SK-N-SH (cell line): ENCODE measurements at regions not wholly inside any gene's neighbourhood (a gene's known extent, or its start where the extent isn't known, plus 50 kb on each side); places are given as distances from the start of the nearest gene placed in this dataset.

Source experiments
- CTCF ChIA-PET: fragments of 300-600, 350-600 bp; formaldehyde crosslinking; extraction: SDS; loops from one replicate; lab custom pipeline; 2021; lab: Yijun Ruan, JAX
- POLR2A ChIA-PET: fragments of 350-600 bp; sonication (Branson Sonifier 250); formaldehyde crosslinking; extraction: SDS; loops from one replicate; lab custom pipeline; 2020; ENCODE audit warnings: antibody characterized with exemption, inconsistent platforms; lab: Yijun Ruan, JAX
- DNase-seq: peaks from one replicate; pipeline ENCODE4 v3.0.0; 2012
- H2AFZ ChIP-seq: fragments of 200-600 bp; sonication (generic); 2 replicates; pipeline ENCODE4 v1.8.1; 2016; ENCODE audit warnings: antibody characterized with exemption, mild to moderate bottlenecking, low read depth
- H3F3A ChIP-seq: fragments of 200-600 bp; sonication (generic); replicated peaks from 2 replicates; pipeline ENCODE3; 2016; ENCODE audit warnings: antibody characterized with exemption, mild to moderate bottlenecking; ENCODE audit not compliant: insufficient read depth
- H3K27ac ChIP-seq, 2 experiments: fragments of 200-500 bp in 1 of 2; fragments of 200-600 bp in 1 of 2; sonication (Bioruptor generic) in 1 of 2; sonication (generic), shearing (Covaris generic) in 1 of 2; 2 replicates each; pipeline versions ENCODE4 v1.5.1 to v1.6.1; 2014 to 2016; ENCODE audit warnings: low read depth in 2 of 2, inconsistent platforms in 1 of 2, low read length in 1 of 2, mild to moderate bottlenecking in 1 of 2, mixed read lengths in 1 of 2
- H3K27me3 ChIP-seq: fragments of 200-600 bp; sonication (generic), shearing (Covaris generic); 2 replicates; pipeline ENCODE4 v1.6.1; 2016; ENCODE audit warnings: mixed run types; ENCODE audit not compliant: insufficient read depth
- H3K36me3 ChIP-seq, 2 experiments: fragments of 200-500 bp in 1 of 2; fragments of 200-600 bp in 1 of 2; sonication (Bioruptor generic) in 1 of 2; sonication (generic) in 1 of 2; replicated peaks in 1 of 2; 2 replicates each; pipeline versions ENCODE3 to v1.5.1; 2014 to 2016; ENCODE audit warnings: low read length in 1 of 2, mild to moderate bottlenecking in 1 of 2; ENCODE audit not compliant: insufficient read depth in 2 of 2, control insufficient read depth in 1 of 2
- H3K4me1 ChIP-seq, 2 experiments: fragments of 200-500 bp in 1 of 2; fragments of 200-600 bp in 1 of 2; sonication (Bioruptor generic) in 1 of 2; sonication (generic), shearing (Covaris generic) in 1 of 2; 2 replicates each; pipeline versions ENCODE4 v1.5.1 to v1.6.1; 2014 to 2016; ENCODE audit warnings: low read depth in 1 of 2, low read length in 1 of 2, mixed run types in 1 of 2; ENCODE audit not compliant: insufficient read depth in 2 of 2, control insufficient read depth in 1 of 2
- H3K4me2 ChIP-seq: fragments of 200-600 bp; sonication (generic), shearing (Covaris generic); 2 replicates; pipeline ENCODE4 v1.6.1; 2017; ENCODE audit warnings: mixed run types
- H3K4me3 ChIP-seq, 2 experiments: fragments of 200-500 bp in 1 of 2; fragments of 200-600 bp in 1 of 2; sonication (Bioruptor generic) in 1 of 2; sonication (generic), shearing (Covaris generic) in 1 of 2; 2 replicates each; pipeline versions ENCODE4 v1.5.1 to v1.8.1; 2014 to 2016; ENCODE audit warnings: low read depth in 2 of 2, inconsistent platforms in 1 of 2, low read length in 1 of 2, mild to moderate bottlenecking in 1 of 2, mixed read lengths in 1 of 2, moderate library complexity in 1 of 2
- H3K79me2 ChIP-seq: fragments of 200-600 bp; sonication (generic); 2 replicates; pipeline ENCODE4 v1.8.1; 2017; ENCODE audit warnings: mild to moderate bottlenecking; ENCODE audit not compliant: insufficient read depth
- H3K9ac ChIP-seq: fragments of 200-600 bp; sonication (generic); 2 replicates; pipeline ENCODE4 v1.6.1; 2017; ENCODE audit warnings: mixed run types
- H3K9me2 ChIP-seq: fragments of 200-600 bp; sonication (generic); 2 replicates; pipeline ENCODE4 v1.6.1; 2017; ENCODE audit warnings: mixed run types
- H3K9me3 ChIP-seq: fragments of 200-600 bp; sonication (generic); 2 replicates; pipeline ENCODE4 v1.6.1; 2017; ENCODE audit warnings: mixed run types, mild to moderate bottlenecking, moderate library complexity
- H4K20me1 ChIP-seq: fragments of 200-600 bp; sonication (generic); 2 replicates; pipeline ENCODE4 v1.6.1; 2017; ENCODE audit warnings: mild to moderate bottlenecking, mixed run types; ENCODE audit not compliant: insufficient read depth
- CHD2 ChIP-seq: fragments of 150-350 bp; IDR thresholded peaks from 2 replicates; pipeline ENCODE4 v1.6.1; 2018; ENCODE audit warnings: low read length; ENCODE audit not compliant: partially characterized antibody
- ELF1 ChIP-seq: IDR thresholded peaks from 2 replicates; pipeline ENCODE4 v1.4.0; 2012
- EP300 ChIP-seq, 2 experiments: IDR thresholded peaks; 2 replicates each; pipeline versions ENCODE4 v1.4.0 to v1.6.1; 2012; ENCODE audit warnings: borderline replicate concordance in 1 of 2, low read depth in 1 of 2, low read length in 1 of 2
- EZH2phosphoT487 ChIP-seq: fragments of 200-600 bp; sonication (generic); IDR thresholded peaks from 2 replicates; pipeline ENCODE4 v1.6.1; 2017; ENCODE audit warnings: low read depth, mixed run types, mild to moderate bottlenecking, antibody characterized with exemption, moderate library complexity, borderline replicate concordance
- FOSL2 ChIP-seq: IDR thresholded peaks from 2 replicates; pipeline ENCODE4 v1.4.0; 2012; ENCODE audit warnings: low read depth, mild to moderate bottlenecking, moderate library complexity, borderline replicate concordance
- FOXM1 ChIP-seq: IDR thresholded peaks from 2 replicates; pipeline ENCODE4 v1.4.0; 2012; ENCODE audit warnings: low read depth, mild to moderate bottlenecking
- GABPA ChIP-seq: IDR thresholded peaks from 2 replicates; pipeline ENCODE4 v1.4.0; 2012; ENCODE audit warnings: low read depth, mild to moderate bottlenecking
- GATA2 ChIP-seq: sonication (generic); formaldehyde crosslinking; IDR thresholded peaks from 2 replicates; pipeline ENCODE4 v1.5.0; 2020; ENCODE audit warnings: mild to moderate bottlenecking, missing genetic modification reagents
- JUND ChIP-seq: IDR thresholded peaks from 2 replicates; pipeline ENCODE4 v1.4.0; 2012
- MXI1 ChIP-seq: IDR thresholded peaks from 2 replicates; pipeline ENCODE4 v1.6.1; 2012; ENCODE audit warnings: mild to moderate bottlenecking, low read depth, low read length, improper control_type of control experiment
- NFIC ChIP-seq: IDR thresholded peaks from 2 replicates; pipeline ENCODE4 v1.4.0; 2012; ENCODE audit warnings: borderline replicate concordance
- NRF1 ChIP-seq: IDR thresholded peaks from 2 replicates; pipeline ENCODE4 v1.6.1; 2012; ENCODE audit warnings: low read depth, mild to moderate bottlenecking, low read length
- POLR2AphosphoS5 ChIP-seq: IDR thresholded peaks from 2 replicates; pipeline ENCODE4 v1.6.1; 2012; ENCODE audit warnings: low read depth, low read length
- RAD21 ChIP-seq: IDR thresholded peaks from 2 replicates; pipeline ENCODE4 v1.6.1; 2012; ENCODE audit warnings: mild to moderate bottlenecking, low read length
- RCOR1 ChIP-seq: fragments of 150-350 bp; IDR thresholded peaks from 2 replicates; pipeline ENCODE4 v1.6.1; 2017; ENCODE audit warnings: antibody characterized with exemption, low read length
- RFX5 ChIP-seq: IDR thresholded peaks from 2 replicates; pipeline ENCODE4 v1.6.1; 2012; ENCODE audit warnings: mild to moderate bottlenecking, improper control_type of control experiment, low read length
- RXRA ChIP-seq: IDR thresholded peaks from 2 replicates; pipeline ENCODE4 v1.4.0; 2012; ENCODE audit warnings: low read depth, mild to moderate bottlenecking, borderline replicate concordance
- SIN3A ChIP-seq: IDR thresholded peaks from 2 replicates; pipeline ENCODE4 v1.6.1; 2012; ENCODE audit warnings: low read depth, mild to moderate bottlenecking, low read length, moderate library complexity, borderline replicate concordance
- TAF1 ChIP-seq: IDR thresholded peaks from 2 replicates; pipeline ENCODE4 v1.6.1; 2012; ENCODE audit warnings: low read depth, mild to moderate bottlenecking, low read length, moderate library complexity, borderline replicate concordance
- TEAD4 ChIP-seq: IDR thresholded peaks from 2 replicates; pipeline ENCODE4 v1.4.0; 2012; ENCODE audit warnings: mild to moderate bottlenecking, borderline replicate concordance; ENCODE audit not compliant: insufficient read depth
- YY1 ChIP-seq: IDR thresholded peaks from 2 replicates; pipeline ENCODE4 v1.4.0; 2012; ENCODE audit warnings: low read depth, mild to moderate bottlenecking
- WGBS: methylation state at CpG from one replicate; pipeline ENCODE4 v1.1.6; 2017; ENCODE audit warnings: low lambda C conversion rate; 5-methylcytosine and 5-hydroxymethylcytosine counted together
- TF ChIP-seq, protein P1 (sequence below): IDR thresholded peaks from 2 replicates; pipeline ENCODE4 v1.4.0; 2012; ENCODE audit warnings: low read depth
- TF ChIP-seq, protein P2 (sequence below): IDR thresholded peaks from 2 replicates; pipeline ENCODE4 v1.4.0; 2012; ENCODE audit warnings: low read depth, borderline replicate concordance
- TF ChIP-seq, protein P3 (sequence below): fragments of 150-350 bp; IDR thresholded peaks from 2 replicates; pipeline ENCODE4 v1.6.1; 2017; ENCODE audit warnings: antibody characterized with exemption, low read length, low read depth, borderline replicate concordance
- TF ChIP-seq, protein P4 (sequence below): fragments of 200-600 bp; sonication (generic); IDR thresholded peaks from 2 replicates; pipeline ENCODE4 v1.6.1; 2017; ENCODE audit warnings: antibody characterized with exemption, mild to moderate bottlenecking, moderate library complexity
- TF ChIP-seq, protein P5 (sequence below): IDR thresholded peaks from 2 replicates; pipeline ENCODE4 v1.4.0; 2012; ENCODE audit warnings: low read depth, borderline replicate concordance
- TF ChIP-seq, protein P6 (sequence below): fragments of 150-350 bp; IDR thresholded peaks from 2 replicates; pipeline ENCODE4 v1.6.1; 2016; ENCODE audit warnings: mild to moderate bottlenecking, low read depth, low read length

DNA sequence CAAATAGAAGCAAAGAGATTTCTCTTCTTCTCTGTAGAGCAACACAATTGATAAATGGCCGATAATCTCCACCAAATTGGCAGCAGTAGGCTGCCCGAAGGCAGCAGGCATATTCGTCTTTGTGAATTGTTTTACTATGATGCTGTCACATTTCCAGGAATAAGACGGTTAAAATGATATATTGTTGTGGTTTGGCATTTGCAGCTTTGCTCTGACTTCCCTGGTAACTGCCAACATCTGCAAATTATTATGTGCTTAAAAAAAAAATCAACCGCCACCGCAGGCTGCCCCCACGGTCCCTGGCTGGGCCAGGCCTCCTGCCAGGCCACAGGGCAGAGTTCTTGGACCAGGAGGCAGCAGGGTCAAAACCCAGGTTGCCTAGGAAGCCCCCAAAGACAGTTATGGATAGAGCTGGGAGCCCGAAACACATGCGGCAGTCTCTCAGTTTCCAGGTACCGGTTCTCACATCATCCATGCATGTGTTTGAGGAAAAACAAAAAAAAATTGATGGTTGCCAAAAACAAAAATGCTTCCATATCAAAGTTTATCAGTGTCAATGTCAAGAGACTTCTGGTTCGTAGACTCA lies 179.3 kb downstream of the ETS2 start:
- ChIA-PET POLR2A (interaction anchor here (0.6 to 1.3 kb wide), 5 partner anchors 9 to 188 kb away, joined by 3 to 9 read pairs (median 3); no protein-coding TSS in a partner anchor), CTCF (interaction anchor here (0.8 to 7.9 kb wide), 7 partner anchors 9 to 251 kb away, joined by 3 to 42 read pairs (median 6); no protein-coding TSS in a partner anchor)
- H3K9me2 ChIP-seq = no peaks in the 10 kb centered on the region
- H3K36me3 ChIP-seq = no peaks in the 10 kb centered on the region
- H3K4me1 ChIP-seq = peaks cover 22 to 63% of the 10 kb centered on the region in 2 experiments
- peak overlapping the region; percentile 79 to 99 for H3K27ac ChIP-seq
- peak overlapping the region; percentile 6 to 10; a peak in 1 of 4 replicates for H3K4me3 ChIP-seq
- H3F3A ChIP-seq = peaks cover 12% of the 10 kb centered on the region
- 4% methylated on average over 11 of the region's 11 CpGs for WGBS
- H3K27me3 ChIP-seq = no peaks in the 10 kb centered on the region
- no peak overlapping the region for H3K9ac ChIP-seq
- no peaks in the 10 kb centered on the region for H3K79me2 ChIP-seq
- H3K9me3 ChIP-seq = no peaks in the 10 kb centered on the region
- no peak overlapping the region for H2AFZ ChIP-seq
- H3K4me2 ChIP-seq = peak overlapping the region; percentile 70
- no peaks in the 10 kb centered on the region; the same call in 1 of the 2 replicates for H4K20me1 ChIP-seq
- peak; percentile 79 for DNase-seq
- peak; percentile 61; the same call in 1 of the 2 replicates for TF ChIP-seq GATA2 (CRISPR knock-in tag)
- TF ChIP-seq RFX5 = no peak
- TF ChIP-seq, protein P1, sequence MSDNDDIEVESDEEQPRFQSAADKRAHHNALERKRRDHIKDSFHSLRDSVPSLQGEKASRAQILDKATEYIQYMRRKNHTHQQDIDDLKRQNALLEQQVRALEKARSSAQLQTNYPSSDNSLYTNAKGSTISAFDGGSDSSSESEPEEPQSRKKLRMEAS = peak; percentile 67; the same call in 1 of the 2 replicates
- TF ChIP-seq, protein P2, sequence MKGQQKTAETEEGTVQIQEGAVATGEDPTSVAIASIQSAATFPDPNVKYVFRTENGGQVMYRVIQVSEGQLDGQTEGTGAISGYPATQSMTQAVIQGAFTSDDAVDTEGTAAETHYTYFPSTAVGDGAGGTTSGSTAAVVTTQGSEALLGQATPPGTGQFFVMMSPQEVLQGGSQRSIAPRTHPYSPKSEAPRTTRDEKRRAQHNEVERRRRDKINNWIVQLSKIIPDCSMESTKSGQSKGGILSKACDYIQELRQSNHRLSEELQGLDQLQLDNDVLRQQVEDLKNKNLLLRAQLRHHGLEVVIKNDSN = no peak
- peak; percentile 46; the same call in 1 of the 2 replicates for TF ChIP-seq TAF1
- TF ChIP-seq JUND = peak; percentile 90
- no peak; the same call in 1 of the 2 replicates for TF ChIP-seq ELF1
- no peak for TF ChIP-seq NRF1
- peak; percentile 40; the same call in 1 of the 2 replicates for TF ChIP-seq MXI1
- TF ChIP-seq FOXM1 = peak; percentile 87; the same call in 1 of the 2 replicates
- TF ChIP-seq RCOR1 = peak; percentile 89
- TF ChIP-seq, protein P3, sequence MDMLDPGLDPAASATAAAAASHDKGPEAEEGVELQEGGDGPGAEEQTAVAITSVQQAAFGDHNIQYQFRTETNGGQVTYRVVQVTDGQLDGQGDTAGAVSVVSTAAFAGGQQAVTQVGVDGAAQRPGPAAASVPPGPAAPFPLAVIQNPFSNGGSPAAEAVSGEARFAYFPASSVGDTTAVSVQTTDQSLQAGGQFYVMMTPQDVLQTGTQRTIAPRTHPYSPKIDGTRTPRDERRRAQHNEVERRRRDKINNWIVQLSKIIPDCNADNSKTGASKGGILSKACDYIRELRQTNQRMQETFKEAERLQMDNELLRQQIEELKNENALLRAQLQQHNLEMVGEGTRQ = no peak
- TF ChIP-seq, protein P4, sequence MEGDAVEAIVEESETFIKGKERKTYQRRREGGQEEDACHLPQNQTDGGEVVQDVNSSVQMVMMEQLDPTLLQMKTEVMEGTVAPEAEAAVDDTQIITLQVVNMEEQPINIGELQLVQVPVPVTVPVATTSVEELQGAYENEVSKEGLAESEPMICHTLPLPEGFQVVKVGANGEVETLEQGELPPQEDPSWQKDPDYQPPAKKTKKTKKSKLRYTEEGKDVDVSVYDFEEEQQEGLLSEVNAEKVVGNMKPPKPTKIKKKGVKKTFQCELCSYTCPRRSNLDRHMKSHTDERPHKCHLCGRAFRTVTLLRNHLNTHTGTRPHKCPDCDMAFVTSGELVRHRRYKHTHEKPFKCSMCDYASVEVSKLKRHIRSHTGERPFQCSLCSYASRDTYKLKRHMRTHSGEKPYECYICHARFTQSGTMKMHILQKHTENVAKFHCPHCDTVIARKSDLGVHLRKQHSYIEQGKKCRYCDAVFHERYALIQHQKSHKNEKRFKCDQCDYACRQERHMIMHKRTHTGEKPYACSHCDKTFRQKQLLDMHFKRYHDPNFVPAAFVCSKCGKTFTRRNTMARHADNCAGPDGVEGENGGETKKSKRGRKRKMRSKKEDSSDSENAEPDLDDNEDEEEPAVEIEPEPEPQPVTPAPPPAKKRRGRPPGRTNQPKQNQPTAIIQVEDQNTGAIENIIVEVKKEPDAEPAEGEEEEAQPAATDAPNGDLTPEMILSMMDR = no peak
- TF ChIP-seq FOSL2 = peak; percentile 67; the same call in 1 of the 2 replicates
- TF ChIP-seq EZH2phosphoT487 = no peak; the same call in 1 of the 2 replicates
- no peak for TF ChIP-seq CHD2
- TF ChIP-seq TEAD4 = peak; percentile 93
- peak; percentile 95 for TF ChIP-seq POLR2AphosphoS5
- no peak; the same call in 1 of the 2 replicates for TF ChIP-seq GABPA
- TF ChIP-seq RAD21 = peak; percentile 21; the same call in 1 of the 2 replicates
- TF ChIP-seq, protein P5, sequence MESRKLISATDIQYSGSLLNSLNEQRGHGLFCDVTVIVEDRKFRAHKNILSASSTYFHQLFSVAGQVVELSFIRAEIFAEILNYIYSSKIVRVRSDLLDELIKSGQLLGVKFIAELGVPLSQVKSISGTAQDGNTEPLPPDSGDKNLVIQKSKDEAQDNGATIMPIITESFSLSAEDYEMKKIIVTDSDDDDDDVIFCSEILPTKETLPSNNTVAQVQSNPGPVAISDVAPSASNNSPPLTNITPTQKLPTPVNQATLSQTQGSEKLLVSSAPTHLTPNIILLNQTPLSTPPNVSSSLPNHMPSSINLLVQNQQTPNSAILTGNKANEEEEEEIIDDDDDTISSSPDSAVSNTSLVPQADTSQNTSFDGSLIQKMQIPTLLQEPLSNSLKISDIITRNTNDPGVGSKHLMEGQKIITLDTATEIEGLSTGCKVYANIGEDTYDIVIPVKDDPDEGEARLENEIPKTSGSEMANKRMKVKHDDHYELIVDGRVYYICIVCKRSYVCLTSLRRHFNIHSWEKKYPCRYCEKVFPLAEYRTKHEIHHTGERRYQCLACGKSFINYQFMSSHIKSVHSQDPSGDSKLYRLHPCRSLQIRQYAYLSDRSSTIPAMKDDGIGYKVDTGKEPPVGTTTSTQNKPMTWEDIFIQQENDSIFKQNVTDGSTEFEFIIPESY = peak; percentile 87
- peak; percentile 98 for TF ChIP-seq RXRA
- TF ChIP-seq YY1 = no peak
- TF ChIP-seq SIN3A = no peak
- TF ChIP-seq NFIC = peak; percentile 99
- TF ChIP-seq EP300 (IDR thresholded peaks at IDR 0.05; ENCODE audit: borderline replicate concordance in 1 of 2, low read depth in 1 of 2, low read length in 1 of 2) = peak; percentile 95 to 98
- TF ChIP-seq, protein P6, sequence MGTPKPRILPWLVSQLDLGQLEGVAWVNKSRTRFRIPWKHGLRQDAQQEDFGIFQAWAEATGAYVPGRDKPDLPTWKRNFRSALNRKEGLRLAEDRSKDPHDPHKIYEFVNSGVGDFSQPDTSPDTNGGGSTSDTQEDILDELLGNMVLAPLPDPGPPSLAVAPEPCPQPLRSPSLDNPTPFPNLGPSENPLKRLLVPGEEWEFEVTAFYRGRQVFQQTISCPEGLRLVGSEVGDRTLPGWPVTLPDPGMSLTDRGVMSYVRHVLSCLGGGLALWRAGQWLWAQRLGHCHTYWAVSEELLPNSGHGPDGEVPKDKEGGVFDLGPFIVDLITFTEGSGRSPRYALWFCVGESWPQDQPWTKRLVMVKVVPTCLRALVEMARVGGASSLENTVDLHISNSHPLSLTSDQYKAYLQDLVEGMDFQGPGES = no peak
